GM18861 (cell line): ENCODE measurements at regions not wholly inside any gene's neighbourhood (a gene's known extent, or its start where the extent isn't known, plus 50 kb on each side); places are given as distances from the start of the nearest gene placed in this dataset.

ENCODE experiments used
- ATAC-seq: cut with Tn5 transposase; IDR thresholded peaks from one replicate; pipeline ENCODE4 v1.9.1; 2021; ENCODE audit not compliant: unreplicated experiment

DNA sequence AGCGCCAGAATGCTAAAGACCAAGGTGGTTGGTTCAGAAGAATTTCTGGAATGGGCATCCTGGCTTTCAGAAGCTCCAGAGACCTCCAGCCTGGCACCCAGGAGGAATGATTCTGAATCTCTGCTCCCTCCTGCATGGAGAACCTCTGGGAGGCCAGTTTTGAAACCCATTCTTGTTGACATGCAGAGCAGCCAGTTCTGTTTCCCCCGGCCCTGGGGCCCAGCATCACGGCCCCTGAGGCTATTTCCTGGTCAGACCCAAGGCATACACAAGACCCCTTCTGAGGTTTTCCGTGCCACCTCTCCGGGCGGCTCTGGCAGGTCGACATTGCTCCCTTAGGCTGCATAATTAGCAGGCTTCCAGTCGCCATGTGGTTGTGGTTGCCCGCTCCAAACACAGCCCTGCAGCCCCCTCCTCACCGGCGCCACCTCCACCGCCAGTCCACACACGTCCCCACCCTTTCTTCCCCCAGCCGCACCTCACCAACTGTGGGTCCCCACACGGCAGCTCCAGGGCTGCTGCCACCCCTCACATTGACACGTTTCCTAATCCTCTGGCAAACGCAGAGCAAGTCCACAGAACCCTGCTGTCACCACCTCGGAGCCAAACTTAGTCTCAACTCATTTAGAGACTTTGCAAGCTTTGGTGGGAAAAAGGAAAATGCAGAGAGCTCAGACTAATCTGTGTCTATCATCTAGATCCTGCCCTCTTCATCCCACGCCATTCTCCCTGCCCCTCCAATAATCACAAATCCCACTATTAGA lies 367.1 kb downstream of the SOX9 start:
- no peak for ATAC-seq

DNA sequence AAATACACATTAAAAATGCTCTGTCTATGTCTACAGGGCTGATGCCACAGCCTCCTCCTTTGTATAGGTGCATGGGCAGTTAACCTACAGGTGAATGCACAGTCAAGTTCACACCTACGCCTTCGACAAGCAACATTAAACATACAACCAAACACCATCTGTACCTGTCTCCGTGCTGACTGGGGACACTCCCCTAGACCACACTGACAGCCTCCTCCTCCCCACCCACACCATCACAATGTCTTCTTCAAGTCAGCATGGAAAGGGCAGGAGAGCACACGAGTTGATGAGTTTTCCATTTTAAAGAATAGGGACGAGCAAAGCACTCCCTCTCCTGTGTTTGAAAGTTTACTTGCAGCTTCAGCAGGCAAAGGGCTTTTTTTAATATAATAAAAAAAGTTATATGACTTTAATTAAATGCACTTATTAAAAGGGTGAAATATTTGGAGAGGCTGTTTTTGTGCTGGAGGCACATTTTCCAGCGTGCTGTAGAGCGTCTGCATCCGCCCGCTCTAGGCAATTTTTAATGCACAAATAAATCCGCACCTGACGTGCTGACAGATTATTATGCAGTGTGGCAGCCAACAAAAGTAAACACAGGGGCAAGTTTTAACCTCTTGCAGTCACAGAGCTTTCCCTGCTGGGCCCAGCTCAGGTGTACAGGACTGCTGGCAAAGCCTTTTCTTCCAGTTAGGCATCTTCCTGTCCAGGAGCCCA lies 367.9 kb downstream of the SOX9 start:
- no peak for ATAC-seq

DNA sequence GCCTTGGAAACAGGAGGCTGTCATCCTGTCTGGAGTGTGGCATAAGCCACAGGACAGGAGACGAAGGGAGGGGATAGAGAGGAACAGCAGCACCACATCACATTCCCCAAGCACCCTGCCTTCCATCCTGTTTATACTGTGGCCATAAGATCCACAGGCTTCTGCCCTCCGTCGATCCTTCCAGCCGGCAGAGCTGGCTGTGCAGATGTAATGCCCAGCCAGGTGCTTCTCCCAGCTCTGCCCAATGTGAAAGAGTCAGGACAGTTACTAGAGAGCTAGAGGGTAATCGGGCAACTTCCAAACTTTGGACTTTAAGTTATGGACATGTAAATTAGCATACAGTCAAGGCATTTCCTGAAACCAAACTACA lies 368.4 kb downstream of the SOX9 start:
- ATAC-seq: no peak

DNA sequence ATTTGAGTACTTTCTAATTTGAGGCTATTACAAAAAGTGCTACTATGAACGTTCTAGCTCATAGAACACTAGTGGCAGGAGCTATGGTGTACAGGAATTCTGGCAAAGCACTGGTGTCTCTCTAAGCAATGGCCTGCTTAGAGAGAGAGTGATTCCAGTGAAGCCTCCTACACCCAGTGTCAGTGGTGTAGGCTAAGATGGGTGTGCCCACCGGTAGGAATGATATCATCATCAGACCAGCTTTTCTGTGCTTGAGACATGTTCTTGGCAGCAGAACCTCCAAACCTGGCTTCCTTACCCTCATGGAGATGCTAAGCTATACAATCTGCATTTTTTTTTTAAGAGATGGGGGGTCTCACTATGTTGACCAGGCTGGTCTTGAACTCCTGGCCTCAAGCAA lies 370.3 kb downstream of the SOX9 start:
- no peak for ATAC-seq

DNA sequence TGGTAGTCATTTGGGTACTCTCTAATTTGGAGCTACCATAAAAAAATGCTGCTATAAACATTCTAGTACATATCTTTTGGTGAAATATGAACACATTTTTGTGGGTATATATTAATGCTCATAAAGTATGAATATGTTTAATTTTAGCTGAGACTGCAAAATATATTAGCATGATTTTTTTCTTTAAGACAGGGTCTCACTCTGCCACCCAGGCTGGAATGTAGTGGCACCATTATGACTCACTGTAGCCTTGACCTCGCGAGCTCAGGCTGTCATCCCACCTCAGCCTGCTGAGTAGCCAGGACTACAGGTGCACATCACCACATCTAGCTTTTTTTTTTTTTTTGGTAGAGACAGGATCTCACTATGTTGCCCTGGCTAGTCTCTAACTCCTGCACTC lies 371.7 kb downstream of the SOX9 start:
- no peak for ATAC-seq

DNA sequence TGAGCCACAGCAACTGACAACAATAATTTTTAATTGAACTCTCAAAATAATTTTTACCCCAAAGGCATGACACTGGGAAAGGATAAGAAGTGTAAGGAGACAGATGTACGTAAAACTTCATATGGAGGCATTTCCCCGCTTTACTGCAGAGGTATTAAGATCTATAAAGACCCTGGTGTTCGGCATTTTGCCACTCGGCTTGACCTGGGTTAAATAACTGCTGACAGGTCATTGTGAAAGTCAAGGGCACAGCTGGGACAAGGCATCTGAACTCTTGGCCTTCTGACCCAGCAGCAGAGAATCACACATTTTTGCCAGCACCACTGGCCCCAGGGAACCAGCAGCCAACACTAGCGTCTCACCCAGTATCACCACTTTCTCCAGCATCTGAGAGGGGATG lies 372.1 kb downstream of the SOX9 start:
- ATAC-seq: no peak

DNA sequence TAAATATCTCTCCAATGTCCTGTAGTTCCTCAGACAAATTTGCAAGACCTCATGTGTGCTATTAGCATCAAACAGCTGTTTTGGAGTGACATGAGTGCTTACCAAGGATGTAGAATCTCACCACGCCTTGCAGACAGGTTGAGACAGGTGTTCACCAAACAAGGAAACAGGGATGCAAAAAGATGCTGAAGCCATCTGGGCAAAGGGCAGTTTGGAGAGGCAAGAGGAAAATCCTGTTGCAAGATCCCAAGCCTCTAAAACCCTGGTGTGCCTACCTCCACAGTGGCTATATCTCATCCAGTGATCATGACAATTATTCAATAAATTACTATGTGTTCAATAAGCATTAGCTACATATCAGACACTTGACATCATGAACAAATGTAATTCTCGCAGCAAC lies 373.7 kb downstream of the SOX9 start:
- no peak for ATAC-seq

DNA sequence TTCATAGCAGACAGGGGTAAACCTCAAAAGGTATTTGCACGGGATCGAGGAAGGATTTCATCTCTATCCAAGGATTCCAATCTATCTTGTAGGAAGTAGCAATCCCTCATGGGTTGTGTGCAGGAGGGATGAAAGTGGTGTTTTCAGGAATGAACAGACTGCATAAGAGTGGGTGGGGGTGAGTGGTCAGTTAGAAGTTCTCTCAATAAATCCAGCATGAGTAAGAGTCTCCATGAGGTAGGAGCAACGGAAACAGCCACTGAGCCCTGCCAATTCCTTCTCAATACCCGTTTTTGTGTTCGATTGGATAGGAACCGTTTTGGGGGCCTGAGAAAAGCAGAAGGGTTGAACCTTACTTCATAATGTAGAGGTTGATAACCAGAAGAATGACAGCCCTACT lies 375.6 kb downstream of the SOX9 start:
- ATAC-seq: no peak

DNA sequence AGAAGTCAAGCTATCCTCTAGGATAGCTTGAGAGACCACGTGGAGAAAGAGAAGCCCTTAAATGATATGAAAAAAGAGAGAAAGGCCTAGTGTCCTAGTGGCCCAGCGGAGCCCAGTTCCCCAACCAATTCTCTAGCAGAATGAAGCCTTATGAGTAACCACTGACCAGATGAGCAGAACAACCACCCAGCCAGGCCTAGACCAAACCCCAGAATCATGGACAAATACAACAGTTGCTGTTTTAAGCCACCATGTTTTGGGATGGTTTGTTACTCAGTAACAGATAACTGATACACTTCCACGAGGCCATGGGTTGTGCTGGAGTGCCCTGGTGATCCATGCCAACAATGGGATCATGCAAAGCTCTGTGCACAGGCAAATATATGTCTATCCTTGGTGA lies 377.1 kb downstream of the SOX9 start:
- no peak for ATAC-seq

DNA sequence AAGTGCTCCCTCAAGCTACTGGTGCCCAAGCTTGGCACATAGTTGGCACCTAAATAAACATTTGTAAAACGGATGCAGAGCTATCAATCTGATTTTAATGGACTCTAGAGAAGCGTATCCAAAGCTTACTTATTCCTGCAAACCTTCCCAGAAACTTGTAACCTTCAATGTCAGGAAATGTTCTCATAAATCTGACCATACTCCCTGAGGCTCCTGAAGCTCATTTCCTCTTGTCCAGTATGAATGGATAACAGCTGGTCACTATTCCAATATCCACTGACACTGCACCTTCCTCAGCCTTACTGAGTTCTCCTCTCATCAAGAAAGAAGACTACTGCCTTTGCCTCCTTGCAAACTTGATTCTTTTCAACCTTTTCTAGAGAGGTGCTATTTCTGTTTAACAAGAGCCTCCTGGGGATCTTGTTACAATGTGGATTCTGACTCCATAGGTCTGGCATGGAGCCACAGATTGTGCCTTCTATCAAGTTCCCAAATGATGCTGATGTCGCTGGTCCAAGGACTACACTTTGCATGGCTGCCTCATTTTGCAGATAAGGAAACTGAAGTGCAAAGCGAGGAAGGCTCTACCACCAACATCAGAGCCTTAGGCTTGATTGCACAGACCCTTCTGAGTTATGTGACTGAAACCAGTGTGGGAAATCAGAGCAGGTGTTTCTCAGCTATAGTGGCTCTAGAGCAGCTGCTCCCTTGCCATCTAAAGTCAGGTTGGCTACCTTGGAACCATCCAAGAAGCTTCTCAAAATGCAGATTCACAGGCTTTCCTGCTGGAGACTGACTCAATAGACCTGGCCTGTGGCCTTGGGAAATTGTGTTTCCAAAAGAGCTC lies 377.8 kb downstream of the SOX9 start:
- ATAC-seq: no peak

DNA sequence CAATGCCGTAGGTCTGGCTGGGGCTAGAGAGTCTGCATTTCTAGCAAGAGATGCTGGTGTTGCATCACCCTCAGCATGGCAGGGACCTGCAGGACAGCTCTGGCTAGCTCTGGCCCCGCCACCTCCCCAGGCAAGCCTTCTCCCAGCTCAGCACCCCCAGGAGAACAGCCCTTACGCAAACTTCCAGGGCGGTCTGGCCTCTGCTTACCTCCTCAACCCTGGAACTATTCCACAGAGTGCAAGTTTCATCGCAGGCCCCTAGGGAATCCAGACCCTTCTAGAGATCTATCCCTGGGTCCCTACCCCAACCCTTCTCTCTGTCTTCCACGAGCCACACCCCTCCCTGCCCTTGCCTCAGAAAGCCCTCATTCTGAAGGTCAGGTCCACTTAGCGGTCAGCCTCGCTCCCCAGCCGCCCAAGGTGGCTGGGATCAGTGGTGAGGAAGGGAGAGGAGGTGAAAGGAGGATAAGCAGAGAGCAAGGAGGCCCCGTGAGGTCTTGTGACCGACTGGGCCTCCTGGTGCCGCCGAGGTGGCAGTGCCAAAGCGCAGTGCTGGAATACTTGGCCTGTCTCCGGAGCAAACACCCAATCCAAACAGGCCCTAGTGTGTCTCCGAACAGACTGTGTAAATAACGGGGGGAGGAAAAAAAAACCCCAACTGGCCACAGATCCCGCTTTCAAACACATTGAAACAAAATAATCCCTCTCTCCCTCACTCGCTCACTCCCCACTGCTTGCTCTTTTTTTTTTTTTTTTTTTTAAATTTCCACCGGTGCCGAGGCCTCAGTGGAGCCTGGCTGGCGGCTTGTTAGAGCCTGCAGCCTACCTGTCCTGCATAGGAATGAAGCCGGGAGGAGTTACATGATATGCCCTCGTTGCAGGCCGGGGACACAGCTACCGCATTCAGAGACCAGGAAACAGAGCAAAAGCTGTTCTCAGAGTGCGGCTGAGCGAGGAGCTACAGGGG lies 380.9 kb downstream of the SOX9 start:
- ATAC-seq: no peak

DNA sequence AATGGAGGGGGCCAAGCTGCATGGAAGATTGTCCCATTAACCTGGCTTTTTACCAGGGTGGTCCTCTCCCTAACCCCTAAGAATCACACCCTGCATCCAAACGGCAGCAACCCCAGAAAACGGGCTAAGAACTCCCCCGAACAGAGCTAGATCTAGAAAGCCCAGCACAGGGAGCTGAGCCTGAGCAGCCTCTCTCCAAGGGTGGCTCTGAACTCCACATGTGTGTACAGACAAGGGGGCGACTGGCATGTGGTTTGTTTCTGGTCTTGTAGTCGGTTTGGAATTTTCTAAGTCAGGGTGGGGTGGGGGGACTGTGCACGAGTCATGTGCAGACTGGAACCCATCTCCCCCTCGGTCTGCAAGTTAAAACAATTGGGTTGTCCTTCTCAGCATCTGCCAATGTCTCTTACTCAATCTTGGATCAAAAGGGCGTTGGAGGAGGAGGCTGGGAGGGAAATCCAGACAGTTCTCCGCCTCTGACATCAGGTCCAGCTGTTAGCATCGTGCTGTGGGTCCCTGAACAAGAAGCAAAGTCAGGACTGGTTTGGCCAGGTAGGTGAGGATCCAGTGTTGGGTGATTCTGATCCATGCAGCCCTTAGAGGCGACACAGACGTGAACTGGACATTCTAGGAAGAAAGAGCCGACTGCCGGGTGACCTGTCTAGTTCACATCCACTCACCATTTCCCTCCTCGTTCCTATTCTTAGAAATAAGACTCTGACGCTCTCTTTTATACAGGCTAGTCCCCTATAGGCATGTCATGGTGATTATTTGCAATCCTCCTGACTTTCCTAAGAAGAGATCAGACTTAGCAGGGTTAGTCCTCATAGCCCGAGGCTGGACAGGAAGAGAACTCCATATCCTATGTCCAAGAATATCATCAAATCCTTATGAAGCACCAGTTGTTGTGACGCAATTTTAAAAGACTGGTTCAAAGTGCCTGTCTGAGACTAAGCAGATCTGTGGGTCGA lies 381.8 kb downstream of the SOX9 start:
- no peak for ATAC-seq

DNA sequence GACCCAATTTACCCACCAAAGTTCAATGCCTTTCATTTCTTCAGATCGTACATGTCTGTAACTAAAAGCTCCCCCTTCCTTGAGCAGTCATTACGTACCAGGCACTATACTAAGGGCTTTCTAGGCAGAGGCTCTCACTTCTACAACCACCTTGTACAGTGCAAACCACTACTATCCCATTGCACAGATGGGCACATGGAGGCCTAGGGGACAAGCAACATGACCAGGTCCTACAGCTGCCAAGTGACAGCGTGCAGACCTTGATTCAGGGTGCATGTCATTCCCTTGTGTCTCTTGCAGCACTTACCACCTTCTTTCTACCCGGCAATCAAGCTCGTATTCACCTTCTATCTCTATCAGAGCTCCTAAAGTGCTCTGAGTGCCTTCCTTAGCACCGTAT lies 382.7 kb downstream of the SOX9 start:
- ATAC-seq: no peak

DNA sequence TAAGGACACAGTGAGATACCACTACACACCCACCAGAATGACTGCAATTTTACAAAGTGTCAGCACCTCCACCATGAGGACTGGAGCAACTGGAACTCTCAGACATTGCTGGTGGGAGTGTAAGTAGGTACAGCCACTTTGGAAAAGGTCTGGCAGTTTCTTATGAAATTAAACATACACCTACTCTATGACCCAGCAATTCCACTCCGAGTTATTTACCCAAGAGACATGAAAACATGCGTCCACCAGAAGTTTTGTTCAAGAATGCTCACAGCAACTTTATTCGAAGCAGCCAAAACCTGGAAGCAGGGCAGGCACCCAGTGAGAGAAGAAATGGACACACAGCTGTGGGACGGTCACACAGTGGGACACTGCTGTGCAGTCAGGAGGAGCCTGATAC lies 384.0 kb downstream of the SOX9 start:
- ATAC-seq: no peak

DNA sequence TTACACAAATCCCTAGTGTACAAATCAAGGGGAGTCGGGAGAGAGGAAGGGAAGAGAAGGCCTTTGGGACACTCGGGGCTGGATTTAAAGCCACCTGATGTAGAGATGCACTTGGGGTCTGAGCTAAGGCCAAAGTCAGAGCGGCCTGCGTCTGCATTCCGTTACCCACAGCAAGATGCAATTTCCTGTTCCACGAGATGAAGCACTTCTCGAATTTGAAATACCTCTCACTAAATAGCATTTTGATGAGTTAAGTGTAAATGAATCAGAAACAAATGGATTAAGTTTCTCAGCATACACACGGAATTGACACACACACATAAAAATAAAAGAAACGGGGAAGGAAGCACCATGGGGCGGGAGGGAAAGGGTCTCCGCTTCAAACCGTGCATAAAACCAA lies 386.0 kb downstream of the SOX9 start:
- no peak for ATAC-seq

DNA sequence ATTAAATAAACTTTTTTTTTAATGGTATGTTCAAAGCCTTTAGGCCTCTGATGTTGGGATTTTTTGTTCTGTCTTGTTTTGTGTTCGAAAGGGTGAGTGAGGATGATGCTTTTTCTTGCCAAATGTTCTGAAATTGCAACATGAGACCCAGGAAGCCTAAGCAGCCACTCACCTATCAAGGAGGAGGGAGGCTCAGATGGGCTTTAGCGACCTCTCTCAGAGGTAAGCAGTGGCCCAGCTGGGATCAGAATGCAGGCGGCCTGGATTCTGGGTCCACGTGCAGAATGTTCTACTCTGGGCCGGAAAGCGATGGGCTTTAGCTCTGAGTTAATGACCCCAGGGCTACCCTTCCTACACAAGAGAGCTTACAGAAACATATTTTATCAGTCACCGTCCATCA lies 386.6 kb downstream of the SOX9 start:
- no peak for ATAC-seq

DNA sequence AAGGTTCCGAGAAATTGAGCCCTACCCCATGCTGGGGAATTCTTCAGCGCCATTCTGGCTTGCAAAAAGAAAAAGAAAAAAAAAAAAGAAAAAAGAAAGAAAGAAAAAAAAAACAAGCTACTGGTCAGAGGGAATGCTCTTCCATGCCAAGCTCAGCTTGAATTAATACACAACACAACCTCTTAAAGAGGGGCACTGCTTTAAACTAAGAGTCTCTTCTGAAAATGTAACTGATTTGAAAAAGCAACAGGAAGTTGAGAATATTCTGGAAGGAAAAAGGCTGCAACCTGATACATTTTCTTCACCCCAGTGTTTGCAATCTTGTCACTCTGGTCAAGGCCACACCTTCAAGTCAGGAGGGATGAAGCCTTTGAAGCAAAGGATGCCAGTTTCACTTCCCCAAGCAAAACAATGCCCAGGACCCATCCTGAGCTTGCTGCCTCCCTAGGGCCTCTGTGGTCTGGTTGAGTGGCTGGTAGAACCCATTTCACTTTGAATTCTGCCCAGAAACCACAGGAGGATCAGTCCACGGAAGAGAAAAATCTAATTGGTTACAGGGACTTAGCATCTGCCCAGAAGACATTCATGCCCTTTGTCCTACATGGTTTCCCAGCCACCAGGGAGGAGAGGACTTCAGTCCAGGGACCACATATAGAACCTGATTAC lies 389.7 kb downstream of the SOX9 start:
- peak; percentile 87 for ATAC-seq

DNA sequence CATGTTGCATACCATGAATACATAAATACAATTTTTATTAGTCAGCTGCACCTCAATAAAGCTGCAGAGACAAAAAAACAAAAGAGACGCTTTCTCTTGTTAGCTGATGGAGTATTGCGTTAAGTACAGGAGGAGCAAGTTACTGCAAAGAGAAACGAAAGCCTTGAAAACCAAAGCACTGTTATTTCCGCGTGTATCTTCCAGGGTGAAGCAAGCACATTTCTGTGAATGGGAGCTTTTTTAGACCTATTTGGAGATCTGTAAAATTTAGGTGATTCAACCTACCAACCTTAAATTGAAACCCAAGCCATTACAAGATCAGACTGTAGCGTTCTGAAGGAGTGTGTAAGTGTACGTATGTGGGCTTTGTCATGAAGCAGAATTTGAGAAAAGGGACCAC lies 390.4 kb downstream of the SOX9 start:
- ATAC-seq: no peak

DNA sequence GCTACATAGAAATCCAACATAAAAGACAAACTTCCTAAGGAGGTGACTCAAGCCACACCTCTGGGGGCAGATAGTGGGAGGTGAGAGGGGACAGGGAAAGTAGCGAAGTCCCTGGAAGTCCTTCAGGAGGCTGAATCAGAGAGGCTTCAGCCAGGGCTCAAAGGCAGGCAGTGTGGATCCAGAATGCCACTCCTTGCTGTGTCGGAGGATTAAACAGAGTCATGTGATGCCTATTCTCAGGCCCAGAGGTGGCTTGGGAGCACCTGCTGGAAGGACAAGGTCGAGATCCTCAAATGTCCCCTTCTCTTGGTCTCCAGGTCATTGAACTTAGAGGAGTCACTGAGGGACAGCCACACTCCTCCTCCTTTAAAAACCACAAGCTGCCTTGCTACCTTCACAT lies 391.1 kb downstream of the SOX9 start:
- no peak for ATAC-seq
